ENCODE measurements at regions not wholly inside any gene's neighbourhood (a gene's known extent, or its start where the extent isn't known, plus 50 kb on each side); places are given as distances from the start of the nearest gene placed in this dataset.

DNA sequence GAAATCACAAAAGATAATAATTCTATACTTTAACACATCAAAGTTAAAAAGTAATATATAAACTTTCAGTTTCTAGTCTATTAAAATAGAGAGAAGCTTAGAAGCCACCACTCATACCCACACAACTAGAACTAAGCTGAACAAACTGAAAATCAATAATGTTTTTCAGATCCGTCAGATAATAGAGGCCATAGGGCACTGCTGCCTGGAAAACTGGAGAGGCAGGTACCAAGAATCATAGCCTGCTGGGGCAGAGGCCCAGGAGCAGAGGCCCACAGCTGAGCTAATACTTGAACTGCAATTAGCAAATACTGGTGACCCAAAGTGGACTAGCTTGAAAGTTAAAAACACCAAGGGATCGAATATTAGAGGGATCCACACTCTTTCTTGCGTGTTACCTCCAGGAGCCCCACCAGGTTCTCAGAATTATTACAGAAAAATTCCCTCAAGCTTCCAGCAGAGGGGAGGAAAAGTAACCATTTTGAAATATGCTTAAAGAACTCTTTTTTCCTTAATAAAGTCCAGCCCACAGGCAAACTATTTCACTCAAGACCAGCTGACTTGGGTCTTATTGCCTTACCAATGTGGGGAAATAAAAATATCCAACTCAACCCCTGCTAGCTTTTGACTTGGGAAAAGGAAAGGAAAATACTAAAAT is 774.1 kb upstream of the IGFBP3 start:
- no peaks in the 10 kb centered on the region for H3K9me3 ChIP-seq (ENCODE audit: insufficient read depth in 2 of 2, low read depth in 1 of 2, low read length in 1 of 2)
- no peak overlapping the region for H4K5ac ChIP-seq (ENCODE audit: insufficient read length, low read depth, low read length)
- no peak overlapping the region for H3K4me3 ChIP-seq (ENCODE audit: extremely low read depth in 1 of 4, insufficient read depth in 2 of 4, low read depth in 3 of 4, low read length in 4 of 4)
- H2BK20ac ChIP-seq (ENCODE audit: low read length) = no peak overlapping the region
- no peak overlapping the region for H4K91ac ChIP-seq (replicated peaks; ENCODE audit: insufficient read length, low read length)
- POLR2A ChIA-PET (ENCODE audit: partially characterized antibody) = no interaction called here
- H3K4me1 ChIP-seq (replicated peaks in 1 of 4; ENCODE audit: control insufficient read depth in 3 of 4, insufficient read depth in 4 of 4, low read length in 3 of 4) = no peaks in the 10 kb centered on the region
- no peak for TF ChIP-seq RFX5 (IDR thresholded peaks at IDR 0.05; ENCODE audit: borderline replicate concordance, low read depth, low read length)
- TF ChIP-seq POLR2A (IDR thresholded peaks at IDR 0.05; ENCODE audit: control extremely low read depth in 1 of 2, low read depth in 2 of 2, low read length in 2 of 2) = no peak
- no peak for TF ChIP-seq CBX5 (IDR thresholded peaks at IDR 0.05; ENCODE audit: low read depth, low read length)
- no peak for TF ChIP-seq TAF1 (IDR thresholded peaks at IDR 0.05; ENCODE audit: low read depth, low read length)
- TF ChIP-seq SAP30 (IDR thresholded peaks at IDR 0.05; ENCODE audit: insufficient read depth, insufficient replicate concordance, low read length) = no peak
- no peak for TF ChIP-seq BRCA1 (IDR thresholded peaks at IDR 0.05; ENCODE audit: low read depth, low read length)
- TF ChIP-seq EP300 (IDR thresholded peaks at IDR 0.05; ENCODE audit: borderline replicate concordance in 1 of 2, low read depth in 2 of 2, low read length in 2 of 2) = no peak
- WGBS, 2 experiments (ENCODE audit: extremely low coverage in 1 of 2, insufficient coverage in 1 of 2, insufficient read length in 1 of 2, insufficient replicate concordance in 2 of 2, low coverage in 1 of 2, low lambda C conversion rate in 2 of 2, missing lambda C conversion rate in 1 of 2) = 86% methylated on average over 3 of the region's 3 CpGs; no CpG with 5 or more reads in 1 of the 2 experiments
- no peak overlapping the region for H3K4me2 ChIP-seq (ENCODE audit: insufficient read depth in 1 of 2, low read depth in 2 of 2, low read length in 2 of 2)
- H2BK120ac ChIP-seq (replicated peaks; ENCODE audit: low read depth, low read length) = no peak overlapping the region
- peak overlapping the region; percentile 72; the same call in 1 of the 2 replicates for H2AFZ ChIP-seq (ENCODE audit: low read length)
- H3K4ac ChIP-seq (replicated peaks; ENCODE audit: insufficient read length, low read depth, low read length) = no peak overlapping the region
- no peak overlapping the region for H4K8ac ChIP-seq (ENCODE audit: extremely low read depth, insufficient read depth, low read length)
- H3K27me3 ChIP-seq (replicated peaks in 1 of 4; ENCODE audit: control insufficient read depth in 3 of 4, extremely low read depth in 1 of 4, insufficient read depth in 3 of 4, low read length in 3 of 4) = no peaks in the 10 kb centered on the region
- H2BK5ac ChIP-seq (ENCODE audit: low read depth, low read length) = no peak overlapping the region
- H3K36me3 ChIP-seq (ENCODE audit: control insufficient read depth in 2 of 4, insufficient read depth in 4 of 4, low read length in 3 of 4) = no peaks in the 10 kb centered on the region
- H3K9ac ChIP-seq (replicated peaks in 1 of 4; ENCODE audit: extremely low read depth in 1 of 4, low read depth in 3 of 4, low read length in 3 of 4) = no peak overlapping the region
- H3K23me2 ChIP-seq (ENCODE audit: low read depth, low read length) = no peaks in the 10 kb centered on the region
- no peak overlapping the region for H3K14ac ChIP-seq (ENCODE audit: insufficient read length)
- no peaks in the 10 kb centered on the region for H3K79me2 ChIP-seq (ENCODE audit: control insufficient read depth in 1 of 2, insufficient read depth in 2 of 2, low read length in 2 of 2)
- no peak overlapping the region for H3K23ac ChIP-seq (ENCODE audit: insufficient read length)
- FAIRE-seq (no peak), DNase-seq (ENCODE audit: low read depth in 1 of 2, low spot score in 2 of 2) (no peak)
- no peaks in the 10 kb centered on the region for H3K79me1 ChIP-seq (ENCODE audit: low read depth, low read length)
- no peak overlapping the region for H2AK5ac ChIP-seq (ENCODE audit: low read depth, low read length)
- H2BK12ac ChIP-seq (ENCODE audit: low read depth, low read length) = no peak overlapping the region
- H3K56ac ChIP-seq (replicated peaks; ENCODE audit: insufficient read length, low read depth, low read length) = no peak overlapping the region
- no peak overlapping the region for H2BK15ac ChIP-seq (ENCODE audit: low read length)
- H3K27ac ChIP-seq (ENCODE audit: low read depth, low read length) = no peak overlapping the region
- no peaks in the 10 kb centered on the region for H4K20me1 ChIP-seq (replicated peaks in 1 of 2; ENCODE audit: control insufficient read depth in 1 of 2, insufficient read depth in 2 of 2, low read length in 2 of 2)
- no peak overlapping the region for H3K18ac ChIP-seq (ENCODE audit: extremely low read depth, low read length)
- CTCF ChIA-PET (ENCODE audit: partially characterized antibody) = interaction anchor here (0.6 to 5.8 kb wide), 10 partner anchors 10 to 777 kb away, joined by 3 to 22 read pairs (median 4); no protein-coding TSS in a partner anchor

All from H1 (cell line).